Stimulated activated naive CD8-positive, alpha-beta T cell treated with anti-CD3 and anti-CD28 coated beads, Interleukin-15, amount 100 ng/mL, for 72 hours (primary cell): ENCODE measurements at regions not wholly inside any gene's neighbourhood (a gene's known extent, or its start where the extent isn't known, plus 50 kb on each side); places are given as distances from the start of the nearest gene placed in this dataset.
"Not testable (repeated sequence)": the region's sequence is repeated elsewhere in the genome, so short reads cannot be mapped to it uniquely, and the experiment has no call there.

Experiments used
- ATAC-seq: fragments of 150-1000 bp; cut with Tn5 transposase; 2 replicates; pipeline ENCODE4 v1.10.0; 2021; ENCODE audit warnings: mild to moderate bottlenecking, moderate library complexity
- DNase-seq, 2 donors: peaks; one replicate each; pipeline ENCODE4 v3.0.0; 2021 to 2022
- H3K27ac Mint-ChIP-seq, 2 donors: one replicate each; pipeline ENCODE4 v1.8.0; 2022; ENCODE audit warnings: mild to moderate bottlenecking in 2 of 2, mixed read lengths in 2 of 2, moderate library complexity in 2 of 2
- H3K27me3 Mint-ChIP-seq: one replicate; pipeline ENCODE4 v1.8.0; 2022; ENCODE audit warnings: mixed read lengths
- H3K4me1 Mint-ChIP-seq: one replicate; pipeline ENCODE4 v1.8.0; 2022; ENCODE audit warnings: mild to moderate bottlenecking, mixed read lengths
- H3K4me3 Mint-ChIP-seq, 2 donors: one replicate each; pipeline ENCODE4 v1.8.0; 2022; ENCODE audit warnings: mild to moderate bottlenecking in 2 of 2, mixed read lengths in 2 of 2, moderate library complexity in 1 of 2
- H3K9me3 Mint-ChIP-seq, 2 donors: one replicate each; pipeline ENCODE4 v1.8.0; 2022; ENCODE audit warnings: mixed read lengths in 2 of 2

DNA sequence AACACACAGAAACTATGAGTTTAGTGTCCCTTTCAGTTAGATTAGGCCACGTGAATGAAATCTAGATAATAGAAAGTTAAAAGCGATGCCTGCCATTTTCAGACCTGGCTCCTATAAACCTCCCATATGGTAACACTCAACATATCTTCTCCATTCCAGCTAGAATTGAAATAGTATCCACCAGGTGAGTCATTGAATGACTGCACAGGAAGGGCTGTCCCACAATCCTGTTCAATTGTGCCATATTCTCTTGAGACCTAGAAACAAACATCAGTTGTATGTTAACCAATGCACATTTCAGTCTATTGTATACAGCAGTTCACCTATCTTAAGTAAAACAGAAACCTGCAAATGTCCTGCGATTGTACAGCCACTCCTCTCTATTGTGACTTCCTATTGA lies 659.3 kb upstream of the SLIT2 start:
- Mint-ChIP-seq H3K4me1 (no peaks in the 10 kb centered on the region), H3K4me3 (no peak overlapping the region), H3K9me3 (peaks cover 4 to 13% of the 10 kb centered on the region in 2 donors), H3K27ac (no peak overlapping the region), H3K27me3 (no peaks in the 10 kb centered on the region)
- DNase-seq (no peak), ATAC-seq (no peak)

- Mint-ChIP-seq H3K4me3 (no peak overlapping the region), H3K4me1 (no peaks in the 10 kb centered on the region), H3K9me3 (no peaks in the 10 kb centered on the region), H3K27me3 (no peaks in the 10 kb centered on the region), H3K27ac (no peak overlapping the region)
- DNase-seq (no peak), ATAC-seq (no peak)
Measured at GRCh38 chr4:19583827-19584569, 667.7 kb upstream of the SLIT2 start.

DNA sequence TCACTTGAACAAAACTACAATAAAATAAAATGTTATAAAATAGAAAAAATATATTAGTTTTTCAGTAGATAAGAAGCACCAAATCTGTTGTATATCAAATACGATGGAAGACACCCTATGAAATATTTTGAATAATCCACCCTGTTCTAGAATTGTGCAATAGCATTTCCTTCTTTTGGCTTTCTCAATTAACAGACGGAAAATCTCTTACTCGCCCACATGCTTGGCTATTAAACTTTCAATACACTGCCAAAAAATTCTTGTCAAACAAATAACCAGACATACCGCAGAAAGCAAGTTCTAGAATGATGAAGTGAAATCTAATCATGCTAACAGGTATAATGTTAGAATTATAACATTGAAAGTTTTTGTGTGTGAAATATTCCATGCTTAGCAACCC lies 671.6 kb upstream of the SLIT2 start:
- H3K27ac Mint-ChIP-seq, result no peak overlapping the region
- H3K27me3 Mint-ChIP-seq, result no peaks in the 10 kb centered on the region
- ATAC-seq (no peak), DNase-seq (no peak)
- H3K9me3 Mint-ChIP-seq, result peaks cover 0 to 8% of the 10 kb centered on the region in 2 donors
- no peaks in the 10 kb centered on the region for H3K4me1 Mint-ChIP-seq
- no peak overlapping the region for H3K4me3 Mint-ChIP-seq

DNA sequence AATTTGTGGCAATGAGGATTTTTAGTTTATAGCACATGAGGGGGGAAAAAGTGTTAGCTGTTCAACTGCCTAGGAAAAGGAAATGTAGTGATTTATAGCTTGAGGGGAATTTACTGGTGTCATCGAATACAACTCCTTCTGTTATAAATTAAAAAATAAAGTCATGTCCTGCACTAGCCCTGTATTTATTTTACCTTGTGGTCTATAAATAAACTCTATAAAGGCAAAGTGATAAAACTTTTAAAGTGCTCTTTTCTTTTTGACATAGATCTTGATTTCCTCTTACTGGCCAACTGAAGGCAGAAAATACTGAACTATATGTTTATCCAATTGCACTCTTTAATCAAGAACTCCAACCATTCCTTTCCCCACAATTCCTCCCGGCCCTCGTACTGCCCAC lies 672.1 kb upstream of the SLIT2 start:
- no peak overlapping the region for H3K4me3 Mint-ChIP-seq
- no peak overlapping the region for H3K27ac Mint-ChIP-seq
- DNase-seq (no peak), ATAC-seq (no peak)
- peaks cover 0 to 8% of the 10 kb centered on the region in 2 donors for H3K9me3 Mint-ChIP-seq
- no peaks in the 10 kb centered on the region for H3K27me3 Mint-ChIP-seq
- no peaks in the 10 kb centered on the region for H3K4me1 Mint-ChIP-seq

GRCh38 chr4:19577097-19577496 lies 674.6 kb upstream of the SLIT2 start:
- Mint-ChIP-seq H3K4me1 (no peaks in the 10 kb centered on the region), H3K27ac (no peak overlapping the region), H3K4me3 (no peak overlapping the region), H3K9me3 (peaks cover 0 to 8% of the 10 kb centered on the region in 2 donors), H3K27me3 (no peaks in the 10 kb centered on the region)
- no peak for DNase-seq
- no peak for ATAC-seq

GRCh38 chr4:19575924-19576323 lies 675.8 kb upstream of the SLIT2 start:
- H3K4me3 Mint-ChIP-seq, result no peak overlapping the region
- H3K27me3 Mint-ChIP-seq, result no peaks in the 10 kb centered on the region
- ATAC-seq (no peak), DNase-seq (no peak)
- peaks cover 0 to 8% of the 10 kb centered on the region in 2 donors for H3K9me3 Mint-ChIP-seq
- no peak overlapping the region for H3K27ac Mint-ChIP-seq
- H3K4me1 Mint-ChIP-seq, result no peaks in the 10 kb centered on the region

GRCh38 chr4:19566041-19566440 lies 685.7 kb upstream of the SLIT2 start:
- Mint-ChIP-seq H3K27me3 (no peaks in the 10 kb centered on the region), H3K4me1 (no peaks in the 10 kb centered on the region), H3K4me3 (no peak overlapping the region), H3K9me3 (peaks cover 14 to 21% of the 10 kb centered on the region in 2 donors), H3K27ac (no peak overlapping the region)
- no peak for ATAC-seq
- DNase-seq, result no peak

DNA sequence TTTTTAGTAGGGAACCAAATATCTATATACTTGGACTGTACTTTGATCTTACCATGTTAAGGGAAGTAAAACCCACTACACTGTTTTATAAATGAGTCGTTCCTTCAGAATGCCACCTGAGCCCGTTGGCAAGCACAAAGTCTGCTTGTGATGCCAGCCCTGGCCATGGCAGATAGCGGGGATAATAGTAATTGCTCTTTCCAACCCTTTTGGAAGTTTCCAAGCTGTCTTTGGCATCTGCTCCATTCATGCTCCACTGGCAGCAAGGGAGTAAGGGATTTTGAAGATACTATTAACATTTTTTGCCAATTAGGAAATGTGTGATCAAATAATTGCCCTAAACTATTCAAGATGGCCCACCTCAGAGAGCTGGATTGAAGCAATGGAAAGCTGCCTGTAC lies 689.2 kb upstream of the SLIT2 start:
- peaks cover 9 to 21% of the 10 kb centered on the region in 2 donors for H3K9me3 Mint-ChIP-seq

DNA sequence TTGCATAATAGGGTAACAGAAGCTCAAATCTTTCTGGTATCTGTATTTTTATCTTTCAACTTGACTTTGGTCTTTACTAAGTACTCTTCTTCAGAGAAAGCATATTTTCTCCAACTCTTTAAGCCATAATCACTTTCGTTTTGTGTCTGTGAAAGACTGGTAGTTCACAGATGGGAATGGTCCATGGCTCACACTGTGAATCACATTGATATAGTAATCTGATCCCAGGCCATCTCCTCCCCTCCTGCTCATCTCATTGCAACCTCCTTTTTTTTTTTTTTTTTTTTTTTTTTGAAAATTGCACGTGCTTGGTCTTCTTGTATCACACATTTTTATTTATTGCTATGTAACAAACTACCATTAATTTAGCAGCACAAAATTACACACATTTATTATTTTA lies 694.5 kb upstream of the SLIT2 start:
- H3K4me3 Mint-ChIP-seq, result no peak overlapping the region
- H3K4me1 Mint-ChIP-seq, result no peaks in the 10 kb centered on the region

More for the DNA sequence above, 689.2 kb upstream of the SLIT2 start:
- ATAC-seq, result no peak
- Mint-ChIP-seq H3K27me3 (no peaks in the 10 kb centered on the region), H3K27ac (no peak overlapping the region), H3K4me1 (no peaks in the 10 kb centered on the region), H3K4me3 (no peak overlapping the region)
- no peak for DNase-seq

GRCh38 chr4:19556276-19556675 lies 695.4 kb upstream of the SLIT2 start:
- DNase-seq, H3K27me3 Mint-ChIP-seq, H3K4me3 Mint-ChIP-seq, H3K27ac Mint-ChIP-seq, ATAC-seq, H3K4me1 Mint-ChIP-seq: not testable (repeated sequence)
- H3K9me3 Mint-ChIP-seq, result peaks cover 6 to 17% of the 10 kb centered on the region in 2 donors

More for the DNA sequence above, 694.5 kb upstream of the SLIT2 start:
- Mint-ChIP-seq H3K27me3 (no peaks in the 10 kb centered on the region), H3K27ac (no peak overlapping the region), H3K9me3 (peaks cover 6 to 17% of the 10 kb centered on the region in 2 donors)
- DNase-seq (no peak), ATAC-seq (no peak)

DNA sequence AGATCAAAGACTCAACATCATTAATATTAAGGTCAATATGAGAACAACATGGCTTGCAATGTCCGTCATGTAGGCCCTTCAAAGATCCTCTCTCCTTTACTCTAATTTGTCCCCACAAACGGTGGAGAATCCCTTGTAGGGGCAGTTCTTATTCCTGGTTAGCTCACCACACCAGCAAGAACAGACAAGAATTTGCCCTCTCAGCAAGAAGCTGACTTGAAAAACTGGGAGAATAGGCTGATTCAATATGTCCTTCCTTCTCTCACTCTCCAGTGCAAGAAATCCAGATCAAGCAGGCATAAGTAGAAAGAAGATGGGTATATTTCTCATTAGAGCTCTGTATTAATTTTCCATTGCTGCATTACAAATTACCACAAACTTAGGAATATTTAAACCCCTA lies 704.2 kb upstream of the SLIT2 start:
- Mint-ChIP-seq H3K4me1 (no peaks in the 10 kb centered on the region), H3K27ac (no peak overlapping the region), H3K4me3 (no peak overlapping the region), H3K9me3 (peaks cover 8 to 12% of the 10 kb centered on the region in 2 donors), H3K27me3 (no peaks in the 10 kb centered on the region)
- no peak for ATAC-seq
- DNase-seq, result no peak

GRCh38 chr4:19544446-19545125 lies 707.1 kb upstream of the SLIT2 start:
- no peak overlapping the region for H3K27ac Mint-ChIP-seq
- H3K4me3 Mint-ChIP-seq, result no peak overlapping the region
- ATAC-seq, result no peak
- H3K9me3 Mint-ChIP-seq, result peaks cover 7 to 9% of the 10 kb centered on the region in 2 donors
- no peaks in the 10 kb centered on the region for H3K27me3 Mint-ChIP-seq
- DNase-seq, result no peak
- no peaks in the 10 kb centered on the region for H3K4me1 Mint-ChIP-seq

DNA sequence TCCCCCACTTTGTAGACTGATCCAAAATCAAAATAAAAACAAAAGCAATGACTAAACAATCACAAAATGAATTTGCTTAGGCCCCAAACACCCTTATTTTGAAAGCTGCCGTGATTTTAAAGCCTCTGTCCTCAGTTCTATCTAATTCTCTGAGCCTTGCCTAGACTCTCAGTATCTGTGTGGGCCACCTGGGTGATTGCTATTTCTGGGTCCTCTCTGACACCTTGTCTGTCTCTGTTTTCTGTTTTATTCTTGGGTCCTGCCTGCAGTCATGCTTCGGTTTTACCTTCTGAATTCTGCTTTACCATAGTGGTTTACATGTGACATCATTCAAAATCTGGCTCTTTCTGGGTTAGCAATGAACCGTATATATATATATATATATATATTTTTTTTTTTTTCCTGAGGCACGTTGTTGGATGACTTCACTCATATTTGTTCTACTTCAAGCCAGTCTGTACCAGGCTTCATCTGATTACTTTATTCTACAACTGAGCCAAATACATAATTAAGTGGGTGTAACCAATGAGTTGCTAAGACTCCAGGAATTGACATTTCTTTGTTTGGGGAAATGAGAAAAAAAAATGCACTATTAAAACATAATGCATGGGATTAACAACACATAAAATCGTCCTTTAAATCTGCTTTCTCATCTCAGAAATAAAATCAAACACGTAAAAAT lies 710.7 kb upstream of the SLIT2 start:
- no peak for ATAC-seq
- DNase-seq, result no peak
- H3K9me3 Mint-ChIP-seq, result peaks cover 11 to 16% of the 10 kb centered on the region in 2 donors
- no peaks in the 10 kb centered on the region for H3K4me1 Mint-ChIP-seq
- H3K4me3 Mint-ChIP-seq, result no peak overlapping the region
- no peak overlapping the region for H3K27ac Mint-ChIP-seq
- no peaks in the 10 kb centered on the region for H3K27me3 Mint-ChIP-seq

DNA sequence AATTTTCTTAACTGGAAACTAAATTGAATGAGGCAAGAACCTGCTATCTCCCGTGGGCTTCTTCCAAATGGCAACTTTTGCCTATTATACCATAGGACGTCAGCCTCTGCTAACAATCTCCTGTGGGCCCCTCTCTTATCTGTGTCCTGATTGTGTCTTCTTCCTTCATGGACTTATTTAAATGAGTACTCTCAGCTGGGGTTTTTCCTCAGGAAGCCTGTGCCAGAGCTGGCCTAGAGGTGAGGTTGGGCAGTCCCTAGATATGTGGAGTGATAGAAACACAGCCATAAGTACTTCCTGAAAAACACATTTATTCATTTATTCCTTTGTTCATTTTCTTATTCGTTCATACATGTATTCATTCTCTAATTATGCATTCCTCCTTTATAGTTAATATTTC lies 712.5 kb upstream of the SLIT2 start:
- Mint-ChIP-seq H3K27me3 (no peaks in the 10 kb centered on the region), H3K4me3 (no peak overlapping the region), H3K4me1 (no peaks in the 10 kb centered on the region), H3K9me3 (peaks cover 11 to 12% of the 10 kb centered on the region in 2 donors), H3K27ac (no peak overlapping the region)
- DNase-seq, result no peak
- ATAC-seq, result no peak

GRCh38 chr4:19534159-19534558 lies 717.5 kb upstream of the SLIT2 start:
- H3K27ac Mint-ChIP-seq, result no peak overlapping the region
- H3K4me3 Mint-ChIP-seq, result no peak overlapping the region
- ATAC-seq, result no peak
- no peaks in the 10 kb centered on the region for H3K27me3 Mint-ChIP-seq
- no peaks in the 10 kb centered on the region for H3K4me1 Mint-ChIP-seq
- DNase-seq, result no peak
- peaks cover 12 to 14% of the 10 kb centered on the region in 2 donors for H3K9me3 Mint-ChIP-seq
